Hematopoietic multipotent progenitor cell treated with erythropoietin and hydrocortisone succinate and interleukin-3 and kit ligand, for 15 days (in vitro differentiated cells): ENCODE measurements at regions not wholly inside any gene's neighbourhood (a gene's known extent, or its start where the extent isn't known, plus 50 kb on each side); places are given as distances from the start of the nearest gene placed in this dataset.

ENCODE experiments used
- DNase-seq: peaks from one replicate; pipeline ENCODE4 v3.0.0-alpha.2; 2015; ENCODE audit warnings: low spot score

DNA sequence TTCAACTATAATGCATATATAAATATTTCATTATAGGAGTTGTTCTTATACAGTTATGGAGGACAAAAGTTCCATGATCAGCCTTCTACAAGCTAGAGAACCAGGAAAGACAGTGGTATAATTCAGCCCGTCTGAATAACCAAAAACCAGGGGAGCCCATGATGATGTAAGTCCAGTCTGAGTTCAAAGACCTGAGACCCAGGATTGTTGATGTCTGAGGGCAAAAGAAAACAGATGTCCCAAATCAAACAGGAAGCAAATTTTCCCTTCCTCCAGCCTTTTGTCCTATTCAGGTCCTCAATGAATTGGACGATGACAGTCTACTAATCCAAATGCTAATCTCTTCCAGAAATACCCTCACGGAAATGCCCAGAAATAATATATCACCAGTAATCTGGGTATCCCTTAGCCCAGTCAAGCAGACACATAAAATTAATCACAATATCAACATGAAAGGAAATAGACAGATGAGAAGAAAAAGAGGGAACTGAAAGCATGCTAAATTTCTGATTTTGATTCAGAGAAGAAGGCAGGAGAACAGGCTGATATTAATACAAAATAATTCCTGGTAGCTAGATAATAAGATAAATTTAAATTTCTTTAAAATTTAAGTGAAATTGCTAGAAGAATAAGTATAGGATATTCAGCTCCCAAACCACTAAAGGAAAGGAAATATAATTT, 255.6 kb upstream of the CTAGE1 start:
- DNase-seq = no peak

GRCh38 chr18:22674272-22674671, 256.6 kb upstream of the CTAGE1 start:
- no peak for DNase-seq

GRCh38 chr18:22675006-22675405, 257.3 kb upstream of the CTAGE1 start:
- DNase-seq = no peak

DNA sequence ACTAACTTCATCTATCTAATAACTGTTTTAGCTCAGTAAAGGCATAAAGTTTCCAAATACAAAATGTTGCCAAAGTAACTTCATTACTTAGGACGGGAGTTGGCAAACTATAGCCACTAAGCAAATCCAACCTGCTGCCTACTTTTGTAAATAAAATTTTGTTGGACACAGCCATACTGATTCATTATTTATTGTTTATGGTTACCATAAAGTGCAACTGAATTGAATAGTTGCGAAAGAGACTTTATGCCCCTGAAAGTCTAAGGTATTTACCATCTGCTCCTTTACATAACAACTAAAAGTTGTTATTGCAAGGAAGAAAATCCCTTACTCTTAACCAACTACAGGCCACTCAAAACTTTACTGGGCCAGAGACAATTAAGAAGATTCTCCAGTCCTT, 256.7 kb upstream of the RBBP8 start:
- DNase-seq = no peak

DNA sequence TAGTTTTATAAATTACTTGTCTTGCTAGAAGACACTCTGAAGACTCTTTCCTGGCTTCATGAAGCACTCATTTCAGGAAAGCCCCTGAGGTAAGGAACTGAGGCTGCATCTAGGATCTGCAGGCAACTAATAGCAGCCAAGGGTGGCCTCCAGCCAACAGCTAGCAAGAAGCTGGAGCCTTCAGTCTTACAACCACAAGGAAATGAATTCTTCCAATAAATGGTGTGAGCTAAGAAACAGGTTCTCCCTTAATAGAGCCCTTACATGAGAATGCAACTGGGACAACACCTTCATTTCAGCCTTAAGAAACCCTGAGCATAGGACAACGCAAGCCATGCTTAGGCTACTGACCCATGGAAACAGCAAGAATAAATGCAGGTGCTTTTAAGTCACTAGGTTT, 254.6 kb upstream of the RBBP8 start:
- no peak for DNase-seq

DNA sequence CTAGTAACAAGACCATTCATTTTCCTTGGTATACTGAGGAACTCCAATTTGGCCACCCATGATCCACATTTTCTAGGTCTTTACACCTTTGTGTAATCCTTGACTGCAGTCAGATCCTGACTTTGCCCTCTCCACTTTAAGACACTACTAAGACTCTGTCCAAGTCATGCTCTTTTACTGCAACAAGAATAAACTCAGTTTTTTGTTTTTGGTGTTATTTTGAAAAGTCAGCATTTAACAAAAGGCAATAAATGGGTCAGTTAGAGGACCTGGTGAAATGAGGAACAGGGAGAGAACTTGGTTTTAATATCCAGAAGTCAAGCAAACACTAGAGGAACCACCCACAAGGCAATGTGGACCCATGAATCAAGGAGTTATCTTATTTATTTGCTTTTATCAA, 252.2 kb upstream of the RBBP8 start:
- DNase-seq = no peak

DNA sequence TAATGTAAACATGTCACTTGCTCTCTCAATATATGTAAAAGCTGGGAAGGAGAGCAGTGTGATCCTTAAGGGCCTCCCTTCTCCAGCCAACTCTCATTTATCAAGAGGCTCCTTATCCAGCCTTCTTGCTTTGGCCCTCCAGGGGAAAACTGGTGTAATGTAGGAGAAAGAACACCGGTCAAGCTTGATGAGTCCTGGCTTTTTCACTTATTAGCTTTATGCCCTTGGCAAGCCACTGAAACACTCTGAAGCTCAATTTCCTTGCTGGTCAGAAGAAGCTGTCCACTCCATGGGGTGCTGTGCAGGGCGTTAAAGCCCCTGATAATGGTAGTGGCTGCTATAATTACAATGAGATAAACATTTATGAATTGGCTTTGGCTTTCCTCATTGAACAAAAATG, 251.2 kb upstream of the RBBP8 start:
- DNase-seq = no peak

DNA sequence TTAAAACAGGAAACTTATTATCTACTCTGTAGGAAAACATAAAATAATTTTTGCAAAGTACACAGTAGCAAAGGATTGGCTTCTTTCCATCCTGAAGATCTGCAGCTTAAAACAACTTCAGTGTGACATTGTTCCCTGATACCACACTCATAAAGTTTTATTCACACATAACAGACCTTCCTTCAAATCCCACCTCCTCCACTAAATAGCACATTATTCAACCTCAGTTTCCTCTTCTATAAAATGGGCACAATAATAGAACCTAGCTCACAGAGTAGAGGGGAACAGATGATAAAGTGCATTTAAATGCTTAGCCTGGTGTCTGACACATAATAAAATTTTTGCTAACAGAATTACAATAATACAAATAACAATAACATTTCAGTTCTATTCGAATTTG, 250.4 kb upstream of the RBBP8 start:
- no peak for DNase-seq

DNA sequence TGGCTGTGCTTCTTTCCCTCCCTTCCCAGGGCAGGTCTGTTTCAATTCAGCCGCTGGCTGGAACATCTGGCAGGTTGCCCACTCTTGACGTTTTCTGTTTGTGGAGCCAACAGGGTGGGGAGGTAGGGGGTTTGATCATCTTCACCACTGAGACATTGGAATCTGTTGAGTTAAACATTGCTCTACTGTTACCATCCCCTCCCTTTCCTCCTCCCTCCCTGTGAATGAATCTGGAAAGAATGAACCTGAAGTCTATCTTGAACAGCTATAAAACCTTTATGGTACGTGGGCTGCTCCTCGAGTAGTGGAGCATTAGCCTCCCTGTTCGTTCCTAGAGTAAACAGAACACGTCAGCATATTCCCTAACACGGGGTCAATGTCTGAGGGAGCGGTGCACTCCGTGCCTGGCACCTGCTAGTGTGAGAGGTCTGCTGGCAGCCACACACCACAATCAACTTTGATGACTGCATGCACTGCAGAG, 249.9 kb upstream of the RBBP8 start:
- no peak for DNase-seq

- no peak for DNase-seq
These were observed 249.3 kb upstream of the RBBP8 start for GRCh38 chr18:22683786-22684185.

DNA sequence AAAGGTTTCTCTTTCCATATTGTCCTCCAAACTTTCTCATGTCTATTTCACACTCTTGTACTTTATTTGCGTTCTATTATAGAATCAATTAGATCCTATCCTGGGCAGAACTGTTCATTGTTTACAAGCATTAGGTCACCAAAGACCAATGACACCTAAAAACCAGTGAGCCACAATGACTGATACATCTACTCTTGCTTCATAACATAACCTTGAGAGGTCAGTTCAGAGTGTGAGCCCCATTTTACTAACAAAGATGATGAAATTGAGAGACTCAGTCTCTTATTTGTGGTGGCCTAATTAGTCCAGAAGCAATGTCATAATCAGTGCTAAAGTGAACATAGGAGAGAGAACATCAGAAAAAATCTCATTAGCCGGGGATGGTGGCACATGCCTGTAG, 248.9 kb upstream of the RBBP8 start:
- DNase-seq = no peak

GRCh38 chr18:22685788-22686187, 247.3 kb upstream of the RBBP8 start:
- DNase-seq = no peak

- DNase-seq = no peak
These were observed 245.0 kb upstream of the RBBP8 start for GRCh38 chr18:22687892-22688680.

GRCh38 chr18:22688877-22689496, 244.1 kb upstream of the RBBP8 start:
- no peak for DNase-seq

GRCh38 chr18:22689712-22690111, 243.4 kb upstream of the RBBP8 start:
- no peak for DNase-seq

GRCh38 chr18:22690556-22690955, 242.6 kb upstream of the RBBP8 start:
- no peak for DNase-seq

DNA sequence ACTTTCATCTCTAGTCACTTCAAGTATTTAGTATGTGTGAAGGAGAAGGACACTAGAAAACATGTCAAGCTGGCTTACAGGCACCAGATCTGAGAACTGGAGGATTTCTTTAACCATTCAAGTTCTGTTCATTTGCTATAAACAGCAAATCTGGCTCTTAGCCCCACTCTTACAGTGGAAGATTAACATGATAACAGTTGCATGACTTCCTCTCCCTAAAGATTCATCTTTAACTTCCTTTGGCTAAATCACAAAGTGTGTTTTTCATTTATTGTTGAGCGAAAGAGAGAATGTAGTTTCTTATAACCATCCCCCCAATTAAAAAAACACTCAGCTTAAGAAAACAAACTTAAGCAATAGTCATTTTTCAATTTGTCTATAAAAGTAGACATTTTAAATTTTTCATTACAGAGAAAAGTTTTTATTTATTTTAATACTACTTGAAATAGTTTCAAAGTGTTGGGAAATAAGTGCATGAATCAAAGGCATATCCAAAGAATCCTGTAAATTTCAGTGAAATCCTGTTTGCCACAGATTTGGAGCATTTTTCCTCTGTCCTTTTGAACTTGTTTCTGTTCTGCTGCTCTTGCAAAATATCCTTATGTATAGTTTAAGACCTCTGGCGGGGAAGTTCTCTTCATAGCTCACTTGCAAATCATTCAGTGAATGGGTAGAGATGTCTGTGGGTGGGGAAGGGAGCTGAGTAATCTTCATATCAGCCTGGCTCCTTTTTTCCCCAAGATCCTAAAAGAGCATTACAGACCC, 241.0 kb upstream of the RBBP8 start:
- DNase-seq = no peak

DNA sequence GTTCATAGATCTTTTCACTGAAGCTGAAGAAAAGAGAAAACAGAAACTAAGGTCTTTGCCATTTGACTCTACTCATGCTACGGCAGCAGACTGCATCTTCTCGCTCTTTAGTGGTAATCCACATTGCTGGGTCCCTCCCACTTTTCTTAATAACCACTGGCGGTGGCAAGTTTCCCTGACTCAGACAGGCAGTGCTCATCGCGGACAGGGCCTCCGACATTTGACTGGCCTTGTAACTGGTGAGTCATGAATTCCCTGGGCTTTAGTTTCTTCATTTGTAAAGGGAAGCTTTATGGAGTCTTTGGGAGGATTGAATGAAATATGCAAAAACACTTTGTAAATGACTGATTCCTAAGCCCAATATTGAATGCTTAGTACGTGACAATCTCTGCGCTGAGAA, 238.2 kb upstream of the RBBP8 start:
- no peak for DNase-seq

DNA sequence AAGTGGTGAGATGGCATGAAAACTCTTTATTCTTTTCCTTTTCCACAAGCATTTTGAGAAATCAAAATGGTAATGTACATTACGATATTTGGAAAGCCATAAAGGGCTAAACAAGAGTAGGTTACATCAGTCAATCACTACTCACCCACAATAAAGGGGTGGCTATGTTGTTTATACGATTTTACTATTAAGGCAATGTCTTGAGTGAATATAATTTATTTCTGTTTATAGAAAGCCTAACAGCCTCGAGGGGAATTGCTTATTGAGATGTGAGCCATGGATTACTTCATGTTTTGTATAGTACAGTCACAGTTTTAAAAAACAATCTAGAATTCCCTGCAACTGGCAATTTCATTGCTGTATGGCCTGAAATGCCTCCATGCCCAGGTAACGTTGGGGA, 237.5 kb upstream of the RBBP8 start:
- DNase-seq = no peak

- DNase-seq = no peak
These were observed 235.6 kb upstream of the RBBP8 start for GRCh38 chr18:22697561-22697960.

DNA sequence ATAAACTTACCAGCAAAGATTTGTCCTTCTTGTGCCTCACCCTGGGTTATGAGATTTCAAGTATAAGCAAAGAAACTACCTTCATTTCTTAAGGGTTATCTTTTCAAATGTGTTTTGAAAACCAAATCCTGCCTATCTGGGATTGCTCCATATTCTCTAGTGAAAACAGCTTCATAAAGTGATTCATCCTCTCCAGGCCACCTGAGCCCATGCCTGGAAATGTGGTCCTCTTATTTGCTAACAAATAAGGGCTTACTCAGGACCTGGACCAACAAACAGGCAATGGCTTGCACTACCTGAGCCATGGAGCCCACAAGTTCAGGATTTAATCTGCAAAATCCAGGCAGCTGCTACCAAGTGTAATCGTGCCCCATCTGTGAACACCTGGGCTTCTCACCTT, 234.4 kb upstream of the RBBP8 start:
- no peak for DNase-seq

DNA sequence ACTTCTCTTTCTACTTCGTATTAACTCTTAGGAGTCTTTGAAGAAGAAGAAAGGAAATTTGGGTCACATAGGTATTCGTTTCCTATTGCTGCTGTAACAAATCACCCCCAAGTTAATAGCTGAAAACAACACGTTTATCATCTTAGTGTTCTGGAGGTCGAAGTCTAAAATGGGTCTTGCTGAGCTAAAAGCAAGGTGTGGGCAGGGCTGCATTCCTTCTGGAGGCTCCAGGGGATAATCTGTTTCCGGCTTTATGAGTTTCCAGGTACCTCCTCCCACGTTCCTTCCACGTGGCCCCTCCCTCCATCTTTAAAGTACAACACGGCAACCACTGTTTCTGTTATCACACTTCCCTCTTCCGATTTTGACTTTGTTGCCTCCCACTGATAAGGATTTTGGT, 233.5 kb upstream of the RBBP8 start:
- no peak for DNase-seq

GRCh38 chr18:22700920-22701319, 232.2 kb upstream of the RBBP8 start:
- no peak for DNase-seq
